Activated CD4-positive, alpha-beta T cell treated with anti-CD3 and anti-CD28 coated beads, Interleukin-2, amount 10 ng/mL, durations not matched to agents 24 days and 14 days (primary cell): ENCODE measurements at regions not wholly inside any gene's neighbourhood (a gene's known extent, or its start where the extent isn't known, plus 50 kb on each side); places are given as distances from the start of the nearest gene placed in this dataset.
"Not testable (repeated sequence)": the region's sequence is repeated elsewhere in the genome, so short reads cannot be mapped to it uniquely, and the experiment has no call there.

Experiments
- DNase-seq: peaks from one replicate; pipeline ENCODE4 v3.0.0; 2022
- H3K27ac Mint-ChIP-seq: one replicate; pipeline ENCODE4 v1.8.0; 2022; ENCODE audit warnings: mild to moderate bottlenecking, mixed read lengths
- H3K27me3 Mint-ChIP-seq: one replicate; pipeline ENCODE4 v1.8.0; 2022; ENCODE audit warnings: mixed read lengths
- H3K36me3 Mint-ChIP-seq: one replicate; pipeline ENCODE4 v1.8.0; 2022; ENCODE audit warnings: low read depth, mild to moderate bottlenecking, mixed read lengths
- H3K4me1 Mint-ChIP-seq: one replicate; pipeline ENCODE4 v1.8.0; 2021; ENCODE audit warnings: mixed read lengths
- H3K4me3 Mint-ChIP-seq: one replicate; pipeline ENCODE4 v1.8.0; 2022; ENCODE audit warnings: mild to moderate bottlenecking, moderate library complexity, mixed read lengths
- H3K9me3 Mint-ChIP-seq: one replicate; pipeline ENCODE4 v1.8.0; 2021; ENCODE audit warnings: mixed read lengths
- intact Hi-C: fragments of 100-400 bp; cut with micrococcal nuclease; formaldehyde crosslinking; loops from one replicate; pipeline ENCODE4 v1.15.1; 2023

- Mint-ChIP-seq H3K4me3 (no peak overlapping the region), H3K27ac (no peak overlapping the region), H3K27me3 (peaks cover 12% of the 10 kb centered on the region), H3K4me1 (no peaks in the 10 kb centered on the region), H3K9me3 (no peaks in the 10 kb centered on the region), H3K36me3 (no peaks in the 10 kb centered on the region)
- no peak for DNase-seq
- intact Hi-C loops = no loop called here
These were observed 111.3 kb upstream of the NDUFV2 start for GRCh38 chr18:8991155-8991554.

GRCh38 chr18:8992500-8992899, 110.0 kb upstream of the NDUFV2 start:
- H3K36me3 Mint-ChIP-seq, H3K9me3 Mint-ChIP-seq: not testable (repeated sequence)
- H3K27me3 Mint-ChIP-seq = peaks cover 12% of the 10 kb centered on the region

GRCh38 chr18:8994603-8995002, 107.9 kb upstream of the NDUFV2 start:
- H3K36me3 Mint-ChIP-seq = no peaks in the 10 kb centered on the region
- H3K4me3 Mint-ChIP-seq = no peak overlapping the region
- no peaks in the 10 kb centered on the region for H3K4me1 Mint-ChIP-seq
- H3K27me3 Mint-ChIP-seq = peaks cover 25% of the 10 kb centered on the region
- no peaks in the 10 kb centered on the region for H3K9me3 Mint-ChIP-seq
- intact Hi-C loops = no loop called here
- no peak for DNase-seq
- no peak overlapping the region for H3K27ac Mint-ChIP-seq

More at GRCh38 chr18:8992500-8992899, 110.0 kb upstream of the NDUFV2 start:
- intact Hi-C loops, H3K4me3 Mint-ChIP-seq, DNase-seq, H3K4me1 Mint-ChIP-seq, H3K27ac Mint-ChIP-seq: not testable (repeated sequence)

- intact Hi-C loops = no loop called here
- DNase-seq = no peak
- Mint-ChIP-seq H3K9me3 (no peaks in the 10 kb centered on the region), H3K27me3 (peaks cover 27% of the 10 kb centered on the region), H3K27ac (no peak overlapping the region), H3K36me3 (no peaks in the 10 kb centered on the region), H3K4me1 (no peaks in the 10 kb centered on the region), H3K4me3 (no peak overlapping the region)
These were observed 107.4 kb upstream of the NDUFV2 start for GRCh38 chr18:8995096-8995495.

- H3K4me1 Mint-ChIP-seq = no peaks in the 10 kb centered on the region
- H3K27ac Mint-ChIP-seq = no peak overlapping the region
- no peak overlapping the region for H3K4me3 Mint-ChIP-seq
- H3K9me3 Mint-ChIP-seq = no peaks in the 10 kb centered on the region
- no peak for DNase-seq
- intact Hi-C loops = no loop called here
- H3K27me3 Mint-ChIP-seq = peaks cover 24% of the 10 kb centered on the region
- no peaks in the 10 kb centered on the region for H3K36me3 Mint-ChIP-seq
These were observed 105.6 kb upstream of the NDUFV2 start for GRCh38 chr18:8996771-8997432.

GRCh38 chr18:8997634-8998033, 104.9 kb upstream of the NDUFV2 start:
- H3K36me3 Mint-ChIP-seq = no peaks in the 10 kb centered on the region
- H3K9me3 Mint-ChIP-seq = peaks cover 6% of the 10 kb centered on the region
- intact Hi-C loops = no loop called here
- H3K4me3 Mint-ChIP-seq = no peak overlapping the region
- H3K4me1 Mint-ChIP-seq = no peaks in the 10 kb centered on the region
- peaks cover 29% of the 10 kb centered on the region for H3K27me3 Mint-ChIP-seq
- no peak for DNase-seq
- no peak overlapping the region for H3K27ac Mint-ChIP-seq

GRCh38 chr18:8998481-8999217, 103.8 kb upstream of the NDUFV2 start:
- H3K36me3 Mint-ChIP-seq = no peaks in the 10 kb centered on the region
- intact Hi-C loops = no loop called here
- H3K27ac Mint-ChIP-seq = no peak overlapping the region
- H3K4me1 Mint-ChIP-seq = no peaks in the 10 kb centered on the region
- DNase-seq = no peak
- peaks cover 6% of the 10 kb centered on the region for H3K9me3 Mint-ChIP-seq
- H3K4me3 Mint-ChIP-seq = no peak overlapping the region
- H3K27me3 Mint-ChIP-seq = peaks cover 28% of the 10 kb centered on the region

- Mint-ChIP-seq H3K9me3 (peaks cover 6% of the 10 kb centered on the region), H3K4me1 (no peaks in the 10 kb centered on the region), H3K27ac (no peak overlapping the region), H3K36me3 (no peaks in the 10 kb centered on the region), H3K4me3 (no peak overlapping the region), H3K27me3 (peaks cover 31% of the 10 kb centered on the region)
- intact Hi-C loops = no loop called here
- DNase-seq = no peak
These were observed 102.6 kb upstream of the NDUFV2 start for GRCh38 chr18:8999872-9000271.

- Mint-ChIP-seq H3K27me3 (peaks cover 31% of the 10 kb centered on the region), H3K9me3 (peaks cover 6% of the 10 kb centered on the region), H3K4me3 (no peak overlapping the region), H3K36me3 (no peaks in the 10 kb centered on the region), H3K27ac (no peak overlapping the region), H3K4me1 (no peaks in the 10 kb centered on the region)
- intact Hi-C loops = no loop called here
- DNase-seq = no peak
These were observed 101.8 kb upstream of the NDUFV2 start for GRCh38 chr18:9000733-9001132.

GRCh38 chr18:9001209-9001608, 101.3 kb upstream of the NDUFV2 start:
- no peaks in the 10 kb centered on the region for H3K4me1 Mint-ChIP-seq
- peaks cover 6% of the 10 kb centered on the region for H3K9me3 Mint-ChIP-seq
- intact Hi-C loops = no loop called here
- H3K27me3 Mint-ChIP-seq = peaks cover 31% of the 10 kb centered on the region
- H3K27ac Mint-ChIP-seq = no peak overlapping the region
- no peak overlapping the region for H3K4me3 Mint-ChIP-seq
- DNase-seq = no peak
- H3K36me3 Mint-ChIP-seq = no peaks in the 10 kb centered on the region

GRCh38 chr18:9003406-9004100, 98.9 kb upstream of the NDUFV2 start:
- H3K27ac Mint-ChIP-seq = no peak overlapping the region

GRCh38 chr18:9004308-9004707, 98.2 kb upstream of the NDUFV2 start:
- intact Hi-C loops, H3K4me3 Mint-ChIP-seq, H3K9me3 Mint-ChIP-seq, H3K36me3 Mint-ChIP-seq, DNase-seq, H3K4me1 Mint-ChIP-seq, H3K27ac Mint-ChIP-seq: not testable (repeated sequence)
- peaks cover 22% of the 10 kb centered on the region for H3K27me3 Mint-ChIP-seq

More at GRCh38 chr18:9003406-9004100, 98.9 kb upstream of the NDUFV2 start:
- Mint-ChIP-seq H3K27me3 (peaks cover 25% of the 10 kb centered on the region), H3K4me1 (no peaks in the 10 kb centered on the region), H3K4me3 (no peak overlapping the region), H3K9me3 (peaks cover 6% of the 10 kb centered on the region), H3K36me3 (no peaks in the 10 kb centered on the region)
- no peak for DNase-seq
- intact Hi-C loops = no loop called here

- H3K9me3 Mint-ChIP-seq, H3K4me3 Mint-ChIP-seq, H3K36me3 Mint-ChIP-seq, DNase-seq, intact Hi-C loops, H3K27ac Mint-ChIP-seq, H3K4me1 Mint-ChIP-seq: not testable (repeated sequence)
- peaks cover 24% of the 10 kb centered on the region for H3K27me3 Mint-ChIP-seq
These were observed 94.8 kb upstream of the NDUFV2 start for GRCh38 chr18:9007700-9008099.

- no peak overlapping the region for H3K4me3 Mint-ChIP-seq
- no peak overlapping the region for H3K27ac Mint-ChIP-seq
- intact Hi-C loops = no loop called here
- no peak for DNase-seq
- H3K9me3 Mint-ChIP-seq = no peaks in the 10 kb centered on the region
- no peaks in the 10 kb centered on the region for H3K36me3 Mint-ChIP-seq
- no peaks in the 10 kb centered on the region for H3K4me1 Mint-ChIP-seq
- H3K27me3 Mint-ChIP-seq = peaks cover 23% of the 10 kb centered on the region
These were observed 94.2 kb upstream of the NDUFV2 start for GRCh38 chr18:9008200-9008708.
